GM21723 (cell line): ENCODE measurements at regions not wholly inside any gene's neighbourhood (a gene's known extent, or its start where the extent isn't known, plus 50 kb on each side); places are given as distances from the start of the nearest gene placed in this dataset.
"Not testable (repeated sequence)": the region's sequence is repeated elsewhere in the genome, so short reads cannot be mapped to it uniquely, and the experiment has no call there.

ENCODE experiments used
- ATAC-seq: cut with Tn5 transposase; IDR thresholded peaks from one replicate; pipeline ENCODE4 v1.9.1; 2021; ENCODE audit warnings: mild to moderate bottlenecking, moderate library complexity; ENCODE audit not compliant: unreplicated experiment

GRCh38 chr2:89106369-89107019 lies 415.0 kb downstream of the RPIA start:
- not testable (repeated sequence) for ATAC-seq

GRCh38 chr2:89112434-89112833 lies 421.0 kb downstream of the RPIA start:
- not testable (repeated sequence) for ATAC-seq

DNA sequence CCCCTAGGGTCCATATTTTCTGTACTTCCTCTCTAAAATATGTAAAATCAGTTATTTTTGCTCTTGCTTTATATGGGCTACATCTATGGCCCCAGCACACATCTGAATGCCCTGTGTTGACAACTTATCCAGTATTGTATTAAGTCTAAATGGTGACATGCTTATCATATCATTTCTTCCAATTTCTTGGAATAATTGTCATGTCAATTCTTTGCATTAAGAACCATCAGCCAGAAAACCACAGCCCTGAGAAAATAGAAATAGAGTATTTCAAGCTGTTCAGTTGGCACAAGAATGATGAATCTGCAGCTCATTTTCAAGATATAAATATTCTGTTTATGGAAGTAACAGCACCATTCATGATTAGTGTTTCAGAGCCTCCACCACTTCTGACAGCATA lies 421.8 kb downstream of the RPIA start:
- not testable (repeated sequence) for ATAC-seq

- not testable (repeated sequence) for ATAC-seq
These were observed 438.0 kb downstream of the RPIA start for GRCh38 chr2:89129440-89129839.

- not testable (repeated sequence) for ATAC-seq
These were observed 439.3 kb downstream of the RPIA start for GRCh38 chr2:89130665-89131308.

DNA sequence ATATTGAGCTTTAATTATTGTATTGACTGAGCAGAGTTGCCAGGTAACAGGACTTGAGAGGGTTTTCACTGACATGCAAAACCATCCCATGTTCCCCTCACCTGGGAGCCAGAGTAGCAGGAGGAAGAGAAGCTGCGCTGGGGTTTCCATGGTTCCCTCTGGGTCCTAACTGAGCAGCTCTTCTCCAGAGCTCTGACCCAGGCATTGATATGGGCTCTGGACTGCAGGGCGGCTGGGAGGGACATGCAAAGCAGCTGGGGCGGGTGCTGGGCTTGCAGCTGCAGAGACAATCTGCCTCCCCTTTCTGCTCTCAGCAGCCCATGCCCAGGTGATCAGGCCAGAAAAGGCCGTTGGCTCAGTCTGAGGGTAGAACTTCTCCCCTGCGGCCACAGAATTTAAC lies 451.5 kb downstream of the RPIA start:
- ATAC-seq = peak; percentile 79

DNA sequence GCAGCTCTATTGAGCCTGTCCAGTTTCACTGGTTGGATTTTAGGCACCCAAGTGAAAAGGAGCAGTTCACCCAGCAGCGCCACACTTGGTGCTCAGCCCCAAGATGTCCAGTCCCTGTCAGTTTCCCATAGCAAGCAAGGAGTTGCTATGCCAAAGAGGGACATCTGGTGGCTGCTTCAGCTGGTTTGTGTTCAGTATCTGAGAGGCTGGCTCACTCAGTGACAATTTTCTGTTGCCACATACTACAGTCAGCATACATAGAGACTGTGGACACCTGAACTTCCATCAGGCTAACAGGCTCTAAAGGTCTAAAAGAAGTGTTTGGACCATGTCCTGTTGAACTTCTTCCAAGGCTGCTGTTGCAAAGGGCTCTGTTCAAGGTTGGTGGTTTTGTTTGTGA lies 453.9 kb downstream of the RPIA start:
- ATAC-seq = not testable (repeated sequence)

DNA sequence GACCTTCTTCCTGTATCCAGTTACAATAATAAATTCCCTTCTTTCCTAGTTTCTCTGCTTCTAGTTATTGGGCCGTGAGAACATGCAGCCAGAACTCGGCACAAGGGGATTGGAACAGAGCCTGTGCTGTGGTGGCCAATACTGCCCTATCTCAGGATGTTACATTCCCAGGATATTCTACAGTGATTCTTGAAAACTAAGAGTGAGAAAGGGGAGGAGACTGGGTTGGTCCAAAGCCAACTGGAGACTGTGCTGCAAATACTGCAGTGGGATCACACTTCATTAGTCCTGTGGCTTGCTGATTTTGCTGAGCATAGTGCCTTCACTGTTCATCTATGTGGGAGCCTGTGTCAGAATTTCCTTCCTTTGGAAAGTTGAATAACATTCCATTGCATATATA lies 456.8 kb downstream of the RPIA start:
- not testable (repeated sequence) for ATAC-seq

GRCh38 chr2:89151699-89152098 lies 460.2 kb downstream of the RPIA start:
- not testable (repeated sequence) for ATAC-seq

DNA sequence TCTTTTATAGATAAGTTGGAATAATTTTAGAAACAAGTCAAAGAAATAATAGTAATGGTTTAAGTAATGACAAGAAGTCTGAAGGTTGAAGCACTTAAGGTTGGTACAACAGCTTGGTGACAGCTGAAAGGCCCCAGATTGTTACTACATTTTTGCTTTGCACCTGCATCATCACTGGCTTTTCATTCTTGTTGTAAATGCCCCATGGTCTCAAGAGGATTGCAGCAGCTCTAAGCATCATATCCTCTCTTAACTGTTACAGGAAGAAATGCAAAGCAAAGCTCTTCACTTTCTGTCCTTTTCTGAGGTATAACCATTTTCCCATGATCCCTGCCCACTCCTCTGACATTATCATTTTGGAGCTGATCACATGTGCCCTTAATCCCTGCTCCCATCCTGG lies 461.0 kb downstream of the RPIA start:
- not testable (repeated sequence) for ATAC-seq

GRCh38 chr2:89153210-89153609 lies 461.7 kb downstream of the RPIA start:
- not testable (repeated sequence) for ATAC-seq

DNA sequence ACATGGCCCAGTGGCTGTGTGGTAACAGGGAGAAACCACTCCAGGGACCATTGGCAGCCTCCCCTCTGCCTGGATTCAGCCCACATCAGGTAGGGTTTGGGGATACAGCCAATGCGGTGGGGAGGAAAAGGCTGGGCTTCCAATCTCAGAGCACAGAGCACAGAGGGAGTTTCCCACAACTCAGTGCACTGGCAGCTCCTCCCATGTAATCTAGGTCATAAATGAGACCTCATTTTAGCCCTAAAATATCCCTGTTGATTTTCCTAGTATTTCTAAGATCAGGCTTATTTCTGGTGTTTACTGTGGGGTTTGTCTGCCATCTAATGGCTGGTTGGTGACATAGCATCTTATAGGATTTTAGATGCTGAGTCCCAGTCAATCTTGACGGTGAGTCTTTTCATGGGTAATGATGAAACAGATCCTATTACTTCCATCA lies 462.8 kb downstream of the RPIA start:
- peak; percentile 56 for ATAC-seq

DNA sequence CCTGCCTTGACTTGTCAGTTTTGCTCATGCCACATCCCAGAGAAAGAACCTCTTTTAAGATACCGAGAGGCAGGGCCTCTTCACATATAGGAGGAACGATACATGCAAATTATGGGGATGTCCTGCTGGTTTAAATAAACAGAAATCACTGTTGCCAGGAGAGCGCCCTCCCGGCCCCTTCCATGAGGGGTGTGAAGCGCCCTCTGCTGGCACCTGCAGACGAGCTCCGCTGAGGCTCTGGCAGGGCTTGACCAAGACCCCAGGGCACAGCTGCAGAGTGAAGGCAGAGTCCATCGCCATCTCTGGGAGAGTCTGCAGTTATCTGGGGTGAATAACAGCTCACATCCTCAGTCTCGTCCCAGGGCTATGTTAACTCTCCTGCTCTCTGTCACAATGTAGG lies 468.8 kb downstream of the RPIA start:
- peak; percentile 74 for ATAC-seq

- not testable (repeated sequence) for ATAC-seq
These were observed 470.2 kb downstream of the RPIA start for GRCh38 chr2:89161626-89162025.

GRCh38 chr2:89170506-89171173 lies 479.2 kb downstream of the RPIA start:
- ATAC-seq = not testable (repeated sequence)

GRCh38 chr2:89171174-89171519 lies 479.7 kb downstream of the RPIA start:
- not testable (repeated sequence) for ATAC-seq

- not testable (repeated sequence) for ATAC-seq
These were observed 485.5 kb downstream of the RPIA start for GRCh38 chr2:89177004-89177403.

- not testable (repeated sequence) for ATAC-seq
These were observed 490.7 kb downstream of the RPIA start for GRCh38 chr2:89182221-89182620.

DNA sequence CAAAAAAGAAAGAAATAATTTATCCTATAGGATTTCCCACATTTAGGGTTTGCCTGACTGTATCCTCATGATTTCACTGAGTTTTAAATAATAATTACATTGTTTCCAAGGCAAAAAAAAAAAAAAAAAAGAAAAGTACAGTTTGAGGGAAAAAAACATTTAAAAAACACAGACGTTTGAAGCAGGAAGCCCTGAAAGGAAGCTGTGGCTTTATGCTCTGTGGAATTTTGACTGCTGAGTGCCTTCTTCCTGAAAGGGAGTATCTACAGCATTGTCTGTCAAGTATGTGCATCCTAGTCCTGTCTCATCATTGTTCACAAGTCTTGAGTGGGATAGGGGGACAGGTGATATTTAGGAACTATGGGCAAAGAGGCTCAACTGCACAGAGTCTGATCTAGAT lies 493.3 kb downstream of the RPIA start:
- not testable (repeated sequence) for ATAC-seq

- ATAC-seq = not testable (repeated sequence)
These were observed 504.3 kb downstream of the RPIA start for GRCh38 chr2:89195636-89196251.

DNA sequence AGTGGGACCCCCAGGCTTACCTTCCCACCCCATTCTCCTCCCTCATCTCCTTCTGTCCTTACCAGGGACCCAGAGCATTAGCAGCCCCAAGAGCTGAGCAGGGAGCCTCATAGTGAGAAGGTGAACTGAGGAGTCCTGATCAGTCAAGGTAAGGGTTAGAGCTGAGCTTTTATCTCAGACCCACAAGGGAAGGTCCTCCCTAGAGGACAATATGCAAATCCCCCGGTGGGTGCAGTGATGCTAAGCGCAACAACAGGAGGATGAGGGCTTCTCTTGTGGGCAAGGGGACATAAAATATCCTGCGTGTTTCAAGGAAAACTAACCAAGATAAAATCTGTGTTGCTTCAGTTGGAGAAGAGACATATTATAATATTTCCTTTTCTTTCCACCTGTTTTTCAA lies 505.2 kb downstream of the RPIA start:
- ATAC-seq = not testable (repeated sequence)
